A673 (cell line): ENCODE measurements at regions not wholly inside any gene's neighbourhood (a gene's known extent, or its start where the extent isn't known, plus 50 kb on each side); places are given as distances from the start of the nearest gene placed in this dataset.

ENCODE experiments used
- BruUV-seq: library from RNA; stranded (reverse); fragments of 400-500 nt; replicated peaks from 2 replicates; lab custom pipeline; 2021; lab: Mats Ljungman, UMichigan
- CTCF ChIA-PET: fragments of 300-600 bp; sonication (Branson Sonifier 250); formaldehyde crosslinking; loops from one replicate; lab custom pipeline; 2022; ENCODE audit warnings: antibody characterized with exemption; lab: Charles Lee
- POLR2A ChIA-PET: fragments of 300-600 bp; sonication (Branson Sonifier 250); formaldehyde crosslinking; loops from one replicate; lab custom pipeline; 2022; ENCODE audit warnings: antibody characterized with exemption; ENCODE audit not compliant: low non-redundant PET; lab: Charles Lee
- DNase-seq: peaks from one replicate; pipeline ENCODE4 v3.0.0-alpha.2; 2015; ENCODE audit warnings: low spot score
- H3K27ac ChIP-seq: fragments of 200-600 bp; sonication (generic); 2 replicates; pipeline ENCODE4 v1.5.1; 2016; ENCODE audit warnings: mixed run types, low read depth, mild to moderate bottlenecking, mixed read lengths, antibody characterized with exemption, low read length; ENCODE audit not compliant: poor library complexity, severe bottlenecking
- H3K27me3 ChIP-seq: fragments of 200-600 bp; sonication (generic); replicated peaks from 2 replicates; pipeline ENCODE4 v1.6.1; 2017; ENCODE audit warnings: mixed run types, low read depth, mild to moderate bottlenecking, mixed read lengths, antibody characterized with exemption, low read length; ENCODE audit not compliant: insufficient read depth, poor library complexity
- H3K36me3 ChIP-seq: fragments of 200-600 bp; sonication (generic); 2 replicates; pipeline ENCODE4 v1.6.1; 2016; ENCODE audit warnings: mixed run types, mild to moderate bottlenecking, mixed read lengths, antibody characterized with exemption, low read length; ENCODE audit not compliant: insufficient read depth, poor library complexity, severe bottlenecking
- H3K4me1 ChIP-seq: fragments of 200-600 bp; sonication (generic); 2 replicates; pipeline ENCODE4 v1.6.1; 2017; ENCODE audit warnings: mixed run types, mild to moderate bottlenecking, mixed read lengths, antibody characterized with exemption, low read length; ENCODE audit not compliant: insufficient read depth, poor library complexity, severe bottlenecking
- H3K4me3 ChIP-seq: fragments of 200-600 bp; sonication (generic); 2 replicates; pipeline ENCODE4 v1.5.1; 2016; ENCODE audit warnings: low read depth, mixed run types, mild to moderate bottlenecking, mixed read lengths, low read length; ENCODE audit not compliant: poor library complexity, severe bottlenecking
- H3K9me3 ChIP-seq: fragments of 200-600 bp; sonication (generic); 2 replicates; pipeline ENCODE4 v1.6.1; 2016; ENCODE audit warnings: mixed run types, low read depth, mild to moderate bottlenecking, mixed read lengths, antibody characterized with exemption, low read length; ENCODE audit not compliant: poor library complexity, severe bottlenecking
- EZH2 ChIP-seq: fragments of 200-600 bp; sonication (generic); IDR thresholded peaks from 2 replicates; pipeline ENCODE4 v1.6.1; 2017; ENCODE audit warnings: borderline replicate concordance, low read depth, mild to moderate bottlenecking, mixed read lengths, antibody characterized with exemption, low read length; ENCODE audit not compliant: poor library complexity, severe bottlenecking
- intact Hi-C: fragments of 100-400 bp; cut with micrococcal nuclease; formaldehyde crosslinking; loops from one replicate; pipeline ENCODE4 v1.10.0; 2022; ENCODE audit not compliant: unreplicated experiment
- TF ChIP-seq, protein P1 (sequence below): fragments of 300-800, 200-600 bp; sonication (generic); conservative IDR thresholded peaks from 2 replicates; pipeline ENCODE4 v1.5.1; 2017; ENCODE audit warnings: low read depth, mild to moderate bottlenecking, antibody characterized with exemption, low read length, moderate library complexity, mixed read lengths

DNA sequence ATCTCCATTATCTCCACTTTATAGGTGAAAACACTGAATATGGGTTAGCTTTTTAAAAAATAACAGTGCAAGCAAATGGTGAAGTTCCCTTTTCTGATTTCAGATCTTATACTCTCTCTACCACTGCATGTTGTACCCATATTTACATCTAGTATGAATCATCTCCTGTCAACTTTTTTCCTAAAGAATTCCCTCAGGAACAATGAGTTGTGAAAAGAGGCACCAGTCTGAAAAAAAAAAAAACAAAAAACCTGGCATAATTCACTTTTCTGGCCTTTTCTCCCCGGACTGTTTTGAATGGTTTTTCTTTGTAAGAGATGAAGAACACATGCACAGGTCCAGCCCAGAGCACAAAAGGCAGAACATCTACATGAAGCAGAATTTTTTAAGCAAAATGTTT is 596.0 kb downstream of the COL12A1 start:
- Histone ChIP-seq H3K36me3 (no peaks in the 10 kb centered on the region), H3K9me3 (no peaks in the 10 kb centered on the region), H3K4me3 (no peak overlapping the region), H3K27me3 (no peaks in the 10 kb centered on the region), H3K4me1 (no peaks in the 10 kb centered on the region), H3K27ac (no peak overlapping the region)
- CTCF ChIA-PET: no interaction called here
- BruUV-seq: no TSS peak
- DNase-seq: no peak
- POLR2A ChIA-PET: no interaction called here
- intact Hi-C loops: no loop called here
- TF ChIP-seq EZH2: no peak
- TF ChIP-seq, protein P1, sequence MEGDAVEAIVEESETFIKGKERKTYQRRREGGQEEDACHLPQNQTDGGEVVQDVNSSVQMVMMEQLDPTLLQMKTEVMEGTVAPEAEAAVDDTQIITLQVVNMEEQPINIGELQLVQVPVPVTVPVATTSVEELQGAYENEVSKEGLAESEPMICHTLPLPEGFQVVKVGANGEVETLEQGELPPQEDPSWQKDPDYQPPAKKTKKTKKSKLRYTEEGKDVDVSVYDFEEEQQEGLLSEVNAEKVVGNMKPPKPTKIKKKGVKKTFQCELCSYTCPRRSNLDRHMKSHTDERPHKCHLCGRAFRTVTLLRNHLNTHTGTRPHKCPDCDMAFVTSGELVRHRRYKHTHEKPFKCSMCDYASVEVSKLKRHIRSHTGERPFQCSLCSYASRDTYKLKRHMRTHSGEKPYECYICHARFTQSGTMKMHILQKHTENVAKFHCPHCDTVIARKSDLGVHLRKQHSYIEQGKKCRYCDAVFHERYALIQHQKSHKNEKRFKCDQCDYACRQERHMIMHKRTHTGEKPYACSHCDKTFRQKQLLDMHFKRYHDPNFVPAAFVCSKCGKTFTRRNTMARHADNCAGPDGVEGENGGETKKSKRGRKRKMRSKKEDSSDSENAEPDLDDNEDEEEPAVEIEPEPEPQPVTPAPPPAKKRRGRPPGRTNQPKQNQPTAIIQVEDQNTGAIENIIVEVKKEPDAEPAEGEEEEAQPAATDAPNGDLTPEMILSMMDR: no peak

DNA sequence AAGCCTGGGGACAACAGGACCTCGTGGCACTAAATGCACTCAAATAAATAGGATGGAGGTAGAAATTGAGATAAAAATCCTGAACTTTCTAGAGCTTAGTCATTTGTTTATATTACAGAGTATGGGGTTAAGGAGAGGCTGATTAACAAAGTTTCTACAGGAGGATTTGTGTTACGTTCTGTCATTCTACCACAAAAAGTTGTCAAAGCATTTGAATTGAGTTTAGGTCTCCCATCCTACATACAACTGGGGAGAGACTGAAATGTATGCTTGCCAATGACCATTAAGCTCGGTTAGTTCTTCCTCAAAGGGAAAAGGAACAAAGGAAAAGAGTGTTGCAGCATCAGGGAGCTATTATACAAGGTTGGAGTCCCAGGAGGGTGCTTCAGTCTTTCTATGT is 597.9 kb downstream of the COL12A1 start:
- CTCF ChIA-PET: no interaction called here
- no peaks in the 10 kb centered on the region for H3K27me3 ChIP-seq
- H3K4me3 ChIP-seq: no peak overlapping the region
- DNase-seq: no peak
- intact Hi-C loops: no loop called here
- BruUV-seq: no TSS peak
- TF ChIP-seq, protein P1: no peak
- no peak for TF ChIP-seq EZH2
- no peak overlapping the region for H3K27ac ChIP-seq
- H3K36me3 ChIP-seq: no peaks in the 10 kb centered on the region
- H3K4me1 ChIP-seq: peaks cover 4% of the 10 kb centered on the region
- POLR2A ChIA-PET: no interaction called here
- no peaks in the 10 kb centered on the region for H3K9me3 ChIP-seq

DNA sequence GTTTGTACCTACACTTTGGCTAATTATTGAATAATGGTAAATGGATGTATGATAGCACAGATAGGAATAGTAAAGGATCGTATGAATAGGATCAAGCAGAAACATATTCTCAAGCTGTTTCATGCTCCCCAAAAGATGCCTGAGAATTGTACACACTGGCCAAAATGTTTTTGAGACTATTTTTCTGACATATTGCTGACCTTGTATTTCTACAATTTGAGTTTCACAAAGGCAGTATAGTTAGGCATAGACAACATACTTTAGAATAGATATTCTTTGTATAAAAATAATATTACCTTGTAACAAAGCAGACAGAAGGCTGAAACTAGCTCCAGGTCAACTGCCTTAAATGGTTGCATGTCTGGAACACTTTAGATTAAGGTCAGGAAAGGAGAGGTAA is 598.4 kb downstream of the COL12A1 start:
- H3K9me3 ChIP-seq: no peaks in the 10 kb centered on the region
- H3K27me3 ChIP-seq: no peaks in the 10 kb centered on the region
- H3K4me1 ChIP-seq: peaks cover 4% of the 10 kb centered on the region
- ChIA-PET CTCF (no interaction called here), POLR2A (no interaction called here)
- no peak for DNase-seq
- no peak overlapping the region for H3K27ac ChIP-seq
- no peak for TF ChIP-seq EZH2
- BruUV-seq: no TSS peak
- intact Hi-C loops: no loop called here
- no peaks in the 10 kb centered on the region for H3K36me3 ChIP-seq
- no peak overlapping the region for H3K4me3 ChIP-seq

DNA sequence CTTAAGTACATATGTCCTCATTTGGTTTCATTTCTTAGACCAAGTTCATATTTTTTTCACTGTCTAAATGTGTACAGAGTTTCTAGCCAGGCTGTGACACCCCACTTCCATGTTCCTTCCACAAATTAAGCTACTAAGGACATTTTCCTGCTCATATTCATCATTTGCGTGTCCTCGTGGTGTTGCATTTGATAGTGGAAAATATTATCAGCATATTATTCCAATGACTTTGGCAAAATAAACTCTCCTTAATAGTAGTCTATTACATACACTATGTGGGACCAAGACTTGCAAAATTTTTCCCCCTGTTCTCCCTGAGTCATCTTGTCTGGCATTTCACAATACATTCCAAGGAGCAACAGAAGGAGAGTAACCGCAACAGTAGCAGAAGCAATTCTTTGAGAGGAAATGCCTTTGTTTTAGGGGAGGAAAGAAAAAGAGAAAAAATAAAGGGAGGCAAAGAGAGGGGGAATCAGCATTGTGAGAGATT is 599.2 kb downstream of the COL12A1 start:
- TF ChIP-seq, protein P1: no peak
- TF ChIP-seq EZH2: no peak
- H3K27ac ChIP-seq: no peak overlapping the region
- intact Hi-C loops: no loop called here
- no peaks in the 10 kb centered on the region for H3K27me3 ChIP-seq
- no peaks in the 10 kb centered on the region for H3K36me3 ChIP-seq
- no peaks in the 10 kb centered on the region for H3K9me3 ChIP-seq
- no peak overlapping the region for H3K4me3 ChIP-seq
- peak; percentile 48 for DNase-seq
- ChIA-PET CTCF (no interaction called here), POLR2A (no interaction called here)
- H3K4me1 ChIP-seq: peaks cover 8% of the 10 kb centered on the region
- BruUV-seq: no TSS peak
